ENCODE measurements at regions not wholly inside any gene's neighbourhood (a gene's known extent, or its start where the extent isn't known, plus 50 kb on each side); places are given as distances from the start of the nearest gene placed in this dataset.
A peak's percentile ranks its signal among the peaks of the same experiment; 100 is the strongest.

DNA sequence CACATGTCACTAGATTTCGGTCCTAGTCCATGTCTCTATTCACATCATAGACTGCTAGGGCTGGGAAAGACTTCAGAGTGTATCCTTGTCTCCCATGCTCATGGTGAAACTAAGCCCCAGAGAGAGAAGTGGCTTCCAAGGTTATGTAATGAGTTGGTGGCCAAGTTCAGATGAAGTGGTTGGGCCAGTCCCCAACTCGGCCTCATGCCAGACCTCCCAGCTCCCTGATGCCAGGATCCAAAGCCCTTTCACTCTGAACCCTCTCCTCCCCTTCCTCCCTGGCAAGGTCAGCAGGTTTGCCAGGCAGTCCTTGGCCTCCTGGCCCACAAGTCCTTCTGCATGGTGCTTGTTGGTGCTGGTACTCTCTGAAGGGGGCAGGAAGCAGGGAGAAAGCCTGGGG lies 189.7 kb downstream of the AXIN2 start:
- Histone ChIP-seq H3K9me3 (ENCODE audit: control insufficient read depth in 2 of 2, insufficient read depth in 1 of 2, low read length in 1 of 2) (no peaks in the 10 kb centered on the region), H3K36me3 (ENCODE audit: control insufficient read depth in 2 of 2, insufficient read depth in 2 of 2, low read length in 1 of 2) (no peaks in the 10 kb centered on the region), H3K4me1 (ENCODE audit: control insufficient read depth in 2 of 2, insufficient read depth in 2 of 2, low read length in 2 of 2) (peaks cover 0 to 2% of the 10 kb centered on the region in 2 donors), H3K27me3 (ENCODE audit: control insufficient read depth in 2 of 2, insufficient read depth in 1 of 2, low read length in 1 of 2) (peaks cover 9 to 20% of the 10 kb centered on the region in 2 donors), H3K27ac (ENCODE audit: low read depth in 1 of 2, low read length in 1 of 2) (no peak overlapping the region), H3K4me3 (ENCODE audit: low read length in 2 of 2) (no peak overlapping the region)
- no peak for DNase-seq (ENCODE audit: low read depth in 6 of 9, low spot score in 9 of 9)
- 93% methylated on average over 2 of the region's 2 CpGs for WGBS

DNA sequence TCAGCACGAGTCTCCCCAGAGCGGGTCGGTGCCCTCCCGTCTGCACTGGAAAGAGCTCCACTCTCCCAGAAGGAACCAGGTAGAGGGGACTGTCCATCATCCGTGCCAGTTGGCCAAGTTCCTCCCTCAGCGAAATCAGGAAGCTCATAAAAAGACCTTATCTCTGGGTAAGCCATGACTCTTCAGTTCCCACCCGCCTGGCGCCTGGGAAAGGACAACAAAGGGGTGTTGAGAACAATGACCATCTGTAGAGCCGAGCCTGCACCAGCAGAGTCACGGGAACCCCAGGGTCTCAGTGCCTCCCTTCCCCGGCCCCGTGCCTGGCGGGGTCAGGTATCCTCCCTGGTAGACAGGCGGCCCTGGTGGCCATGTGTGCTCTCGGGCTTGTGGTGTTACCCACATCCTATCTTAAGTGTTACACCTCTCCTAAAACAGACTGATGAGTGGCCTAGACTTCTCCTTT lies 190.7 kb downstream of the AXIN2 start:
- Histone ChIP-seq H3K27ac (ENCODE audit: low read depth in 1 of 2, low read length in 1 of 2) (no peak overlapping the region), H3K4me3 (ENCODE audit: low read length in 2 of 2) (no peak overlapping the region), H3K36me3 (ENCODE audit: control insufficient read depth in 2 of 2, insufficient read depth in 2 of 2, low read length in 1 of 2) (no peaks in the 10 kb centered on the region), H3K4me1 (ENCODE audit: control insufficient read depth in 2 of 2, insufficient read depth in 2 of 2, low read length in 2 of 2) (peaks cover 0 to 2% of the 10 kb centered on the region in 2 donors), H3K27me3 (ENCODE audit: control insufficient read depth in 2 of 2, insufficient read depth in 1 of 2, low read length in 1 of 2) (peaks cover 9 to 20% of the 10 kb centered on the region in 2 donors), H3K9me3 (ENCODE audit: control insufficient read depth in 2 of 2, insufficient read depth in 1 of 2, low read length in 1 of 2) (no peaks in the 10 kb centered on the region)
- DNase-seq (ENCODE audit: low read depth in 6 of 9, low spot score in 9 of 9), result peak in 1 of 9 donors; percentile 15
- WGBS, result 8% methylated on average over 15 of the region's 15 CpGs

DNA sequence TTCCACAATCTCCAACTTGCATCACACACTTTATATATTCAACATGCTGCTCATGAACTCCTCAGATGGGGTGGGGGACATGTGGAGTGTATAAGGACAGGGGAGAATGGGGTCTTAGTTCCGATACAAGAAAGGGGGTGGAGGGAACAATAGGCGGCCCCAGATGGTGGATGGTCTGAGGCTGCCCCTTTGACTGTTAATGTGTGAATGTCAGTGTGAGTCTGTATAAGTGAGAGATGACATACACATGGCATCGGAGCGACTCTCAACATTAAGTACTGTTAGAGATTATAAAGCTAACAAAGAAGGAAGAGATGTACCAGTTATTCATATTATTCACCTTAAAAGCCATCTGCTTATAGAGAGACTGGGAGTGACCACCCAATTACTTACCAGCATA lies 193.1 kb downstream of the AXIN2 start:
- Histone ChIP-seq H3K9me3 (ENCODE audit: control insufficient read depth in 2 of 2, insufficient read depth in 1 of 2, low read length in 1 of 2) (no peaks in the 10 kb centered on the region), H3K36me3 (ENCODE audit: control insufficient read depth in 2 of 2, insufficient read depth in 2 of 2, low read length in 1 of 2) (no peaks in the 10 kb centered on the region), H3K4me1 (ENCODE audit: control insufficient read depth in 2 of 2, insufficient read depth in 2 of 2, low read length in 2 of 2) (peaks cover 0 to 2% of the 10 kb centered on the region in 2 donors), H3K27me3 (ENCODE audit: control insufficient read depth in 2 of 2, insufficient read depth in 1 of 2, low read length in 1 of 2) (peaks cover 9 to 20% of the 10 kb centered on the region in 2 donors), H3K4me3 (ENCODE audit: low read length in 2 of 2) (no peak overlapping the region), H3K27ac (ENCODE audit: low read depth in 1 of 2, low read length in 1 of 2) (no peak overlapping the region)
- no peak for DNase-seq (ENCODE audit: low read depth in 6 of 9, low spot score in 9 of 9)
- WGBS, result 95% methylated on average over 4 of the region's 4 CpGs

DNA sequence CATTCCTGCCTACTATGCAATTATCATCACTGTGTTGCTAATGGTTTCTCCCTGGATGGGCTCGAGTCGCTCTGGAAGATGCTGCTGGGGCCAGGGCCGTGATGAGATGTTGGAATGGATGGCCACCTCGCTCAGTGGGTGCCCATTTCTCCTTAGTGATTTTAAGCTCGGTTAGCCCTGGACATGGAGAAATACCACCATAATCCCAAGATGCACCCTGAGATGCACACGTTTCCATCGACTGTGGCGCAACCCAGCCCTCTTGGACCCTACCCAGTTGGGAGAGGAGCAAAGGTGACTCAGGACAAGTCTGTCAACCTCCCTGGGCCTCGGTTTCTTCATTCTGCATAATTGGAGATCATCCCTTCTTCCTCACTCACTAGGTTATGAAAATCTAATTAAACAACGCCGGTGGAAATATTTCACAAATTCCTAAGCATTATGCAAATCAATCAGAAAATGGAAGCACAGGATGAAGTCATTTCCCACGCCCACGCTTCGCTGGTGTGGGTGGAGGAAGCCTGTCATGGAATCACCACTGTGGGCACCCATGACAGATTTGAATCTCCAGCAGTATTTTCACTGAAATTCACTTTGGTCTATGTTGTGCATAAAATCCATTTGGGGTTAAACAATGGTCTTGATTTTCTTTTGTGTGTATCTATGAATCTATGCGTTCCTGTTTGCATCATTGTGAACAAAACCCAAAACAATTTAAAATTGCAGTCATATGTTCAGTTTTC lies 195.2 kb downstream of the AXIN2 start:
- WGBS, result 94% methylated on average over 15 of the region's 15 CpGs
- Histone ChIP-seq H3K4me3 (ENCODE audit: low read length in 2 of 2) (no peak overlapping the region), H3K9me3 (ENCODE audit: control insufficient read depth in 2 of 2, insufficient read depth in 1 of 2, low read length in 1 of 2) (no peaks in the 10 kb centered on the region)

DNA sequence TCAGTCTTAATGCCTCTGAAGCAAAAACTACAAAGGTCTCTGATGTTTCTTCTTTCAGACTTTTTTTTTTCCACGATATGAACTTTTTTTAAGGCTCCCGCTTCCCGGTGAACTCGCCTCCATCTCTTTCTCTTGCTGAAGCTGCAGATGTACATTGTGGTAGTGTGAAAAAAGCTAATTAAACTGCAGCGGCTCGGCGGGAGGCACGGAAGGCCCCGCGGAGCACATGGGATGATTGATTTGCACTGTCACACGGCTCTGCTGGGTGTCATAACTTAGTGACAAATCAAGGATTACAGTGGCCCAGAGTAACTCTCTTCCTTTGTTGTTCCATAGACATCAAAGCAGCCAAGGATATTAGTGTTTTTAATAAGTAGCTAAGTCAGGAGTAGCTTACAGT lies 196.3 kb downstream of the AXIN2 start:
- Histone ChIP-seq H3K27ac (ENCODE audit: low read depth in 1 of 2, low read length in 1 of 2) (no peak overlapping the region), H3K4me1 (ENCODE audit: control insufficient read depth in 2 of 2, insufficient read depth in 2 of 2, low read length in 2 of 2) (no peaks in the 10 kb centered on the region), H3K27me3 (ENCODE audit: control insufficient read depth in 2 of 2, insufficient read depth in 1 of 2, low read length in 1 of 2) (peaks cover 2 to 10% of the 10 kb centered on the region in 2 donors), H3K36me3 (ENCODE audit: control insufficient read depth in 2 of 2, insufficient read depth in 2 of 2, low read length in 1 of 2) (no peaks in the 10 kb centered on the region), H3K9me3 (ENCODE audit: control insufficient read depth in 2 of 2, insufficient read depth in 1 of 2, low read length in 1 of 2) (no peaks in the 10 kb centered on the region), H3K4me3 (ENCODE audit: low read length in 2 of 2) (no peak overlapping the region)
- no peak for DNase-seq (ENCODE audit: low read depth in 6 of 9, low spot score in 9 of 9)
- WGBS, result 67% methylated on average over 11 of the region's 11 CpGs

More for the DNA sequence above, 195.2 kb downstream of the AXIN2 start:
- no peak for DNase-seq (ENCODE audit: low read depth in 6 of 9, low spot score in 9 of 9)
- Histone ChIP-seq H3K27ac (ENCODE audit: low read depth in 1 of 2, low read length in 1 of 2) (no peak overlapping the region), H3K4me1 (ENCODE audit: control insufficient read depth in 2 of 2, insufficient read depth in 2 of 2, low read length in 2 of 2) (peaks cover 0 to 2% of the 10 kb centered on the region in 2 donors), H3K27me3 (ENCODE audit: control insufficient read depth in 2 of 2, insufficient read depth in 1 of 2, low read length in 1 of 2) (peaks cover 7 to 18% of the 10 kb centered on the region in 2 donors), H3K36me3 (ENCODE audit: control insufficient read depth in 2 of 2, insufficient read depth in 2 of 2, low read length in 1 of 2) (no peaks in the 10 kb centered on the region)

DNA sequence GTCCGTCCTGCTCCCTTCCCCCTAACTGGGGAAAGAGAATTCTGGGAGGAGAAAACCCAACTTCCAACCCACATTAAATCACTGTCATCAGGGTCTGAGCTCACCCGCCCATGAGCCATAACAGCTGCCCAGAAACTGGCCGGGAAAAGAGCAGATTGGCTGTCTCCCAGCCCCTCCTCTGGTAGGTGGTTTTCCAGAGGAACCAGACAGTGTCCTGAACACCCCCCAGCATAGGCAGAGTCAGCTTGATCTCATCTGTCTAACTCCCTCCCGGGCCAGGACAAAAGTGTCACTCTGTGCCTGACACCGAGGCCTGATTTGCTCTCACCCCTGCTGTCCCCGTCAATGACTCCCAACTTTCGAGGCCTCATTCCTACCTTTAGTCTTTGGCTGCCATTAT lies 197.0 kb downstream of the AXIN2 start:
- WGBS, result 82% methylated on average over 7 of the region's 7 CpGs
- H3K4me1 ChIP-seq (ENCODE audit: control insufficient read depth in 2 of 2, insufficient read depth in 2 of 2, low read length in 2 of 2), result no peaks in the 10 kb centered on the region

DNA sequence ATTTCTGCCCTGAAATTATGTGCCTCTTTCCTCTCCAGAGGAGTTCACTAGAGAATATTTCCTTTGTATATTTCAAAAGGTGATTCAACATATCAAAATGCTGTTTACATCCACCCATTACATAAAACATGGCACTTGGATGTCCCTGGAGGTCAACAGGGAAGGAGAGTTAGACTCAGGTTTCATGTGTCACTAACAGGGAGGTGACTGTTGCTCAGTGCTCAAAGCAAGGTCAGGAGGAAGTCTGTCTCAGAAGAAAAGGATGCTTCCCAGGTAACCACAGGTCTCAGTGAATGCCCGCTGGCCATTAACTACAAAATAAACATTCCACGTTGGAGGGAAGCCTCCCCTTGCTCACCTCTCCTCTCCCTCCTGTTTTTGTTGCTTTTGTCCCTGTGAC lies 198.6 kb downstream of the AXIN2 start:
- 77% methylated on average over 2 of the region's 2 CpGs for WGBS
- Histone ChIP-seq H3K4me1 (ENCODE audit: control insufficient read depth in 2 of 2, insufficient read depth in 2 of 2, low read length in 2 of 2) (no peaks in the 10 kb centered on the region), H3K27ac (ENCODE audit: low read depth in 1 of 2, low read length in 1 of 2) (no peak overlapping the region)

More for the DNA sequence above, 197.0 kb downstream of the AXIN2 start:
- H3K27ac ChIP-seq (ENCODE audit: low read depth in 1 of 2, low read length in 1 of 2), result no peak overlapping the region
- H3K4me3 ChIP-seq (ENCODE audit: low read length in 2 of 2), result no peak overlapping the region
- DNase-seq (ENCODE audit: low read depth in 6 of 9, low spot score in 9 of 9), result no peak
- peaks cover 0 to 5% of the 10 kb centered on the region in 2 donors for H3K27me3 ChIP-seq (ENCODE audit: control insufficient read depth in 2 of 2, insufficient read depth in 1 of 2, low read length in 1 of 2)
- H3K9me3 ChIP-seq (ENCODE audit: control insufficient read depth in 2 of 2, insufficient read depth in 1 of 2, low read length in 1 of 2), result no peaks in the 10 kb centered on the region
- no peaks in the 10 kb centered on the region for H3K36me3 ChIP-seq (ENCODE audit: control insufficient read depth in 2 of 2, insufficient read depth in 2 of 2, low read length in 1 of 2)

DNA sequence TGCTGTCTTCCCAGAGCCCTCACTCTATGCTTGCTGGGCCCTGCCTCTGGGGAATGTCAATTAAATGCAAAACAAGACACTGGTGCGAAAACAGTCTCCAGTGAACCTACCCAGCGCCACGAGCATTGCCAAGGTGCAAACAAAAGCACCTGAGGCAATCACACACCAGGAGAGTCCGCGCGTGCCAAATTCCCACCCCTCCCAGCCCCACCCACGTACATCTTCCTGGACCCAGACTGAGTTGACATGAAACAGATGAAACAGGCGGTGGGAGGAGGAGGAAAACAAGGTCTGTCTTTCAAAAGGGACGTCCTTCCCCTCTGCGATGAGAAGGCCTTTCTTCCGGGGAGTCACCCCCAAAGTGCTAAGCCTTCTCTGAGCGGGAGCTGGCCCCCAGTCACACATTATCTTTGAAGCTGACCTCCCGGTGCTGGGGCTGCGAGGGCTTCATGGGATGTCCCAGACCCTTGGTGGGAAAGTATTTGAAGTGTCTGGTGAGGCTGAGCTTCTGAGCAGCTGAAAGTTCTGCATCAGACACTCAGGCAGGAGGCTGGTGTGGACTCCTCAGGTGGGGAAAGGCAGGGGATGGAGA lies 200.4 kb downstream of the AXIN2 start:
- H3K27me3 ChIP-seq (ENCODE audit: control insufficient read depth in 2 of 2, insufficient read depth in 1 of 2, low read length in 1 of 2), result peaks cover 0 to 9% of the 10 kb centered on the region in 2 donors
- no peaks in the 10 kb centered on the region for H3K9me3 ChIP-seq (ENCODE audit: control insufficient read depth in 2 of 2, insufficient read depth in 1 of 2, low read length in 1 of 2)
- no peaks in the 10 kb centered on the region for H3K36me3 ChIP-seq (ENCODE audit: control insufficient read depth in 2 of 2, insufficient read depth in 2 of 2, low read length in 1 of 2)
- no peaks in the 10 kb centered on the region for H3K4me1 ChIP-seq (ENCODE audit: control insufficient read depth in 2 of 2, insufficient read depth in 2 of 2, low read length in 2 of 2)
- 86% methylated on average over 14 of the region's 14 CpGs for WGBS
- no peak for DNase-seq (ENCODE audit: low read depth in 6 of 9, low spot score in 9 of 9)
- no peak overlapping the region for H3K4me3 ChIP-seq (ENCODE audit: low read length in 2 of 2)
- no peak overlapping the region for H3K27ac ChIP-seq (ENCODE audit: low read depth in 1 of 2, low read length in 1 of 2)

More for the DNA sequence above, 198.6 kb downstream of the AXIN2 start:
- peaks cover 0 to 5% of the 10 kb centered on the region in 2 donors for H3K27me3 ChIP-seq (ENCODE audit: control insufficient read depth in 2 of 2, insufficient read depth in 1 of 2, low read length in 1 of 2)
- H3K9me3 ChIP-seq (ENCODE audit: control insufficient read depth in 2 of 2, insufficient read depth in 1 of 2, low read length in 1 of 2), result no peaks in the 10 kb centered on the region
- no peak for DNase-seq (ENCODE audit: low read depth in 6 of 9, low spot score in 9 of 9)
- no peaks in the 10 kb centered on the region for H3K36me3 ChIP-seq (ENCODE audit: control insufficient read depth in 2 of 2, insufficient read depth in 2 of 2, low read length in 1 of 2)
- H3K4me3 ChIP-seq (ENCODE audit: low read length in 2 of 2), result no peak overlapping the region

DNA sequence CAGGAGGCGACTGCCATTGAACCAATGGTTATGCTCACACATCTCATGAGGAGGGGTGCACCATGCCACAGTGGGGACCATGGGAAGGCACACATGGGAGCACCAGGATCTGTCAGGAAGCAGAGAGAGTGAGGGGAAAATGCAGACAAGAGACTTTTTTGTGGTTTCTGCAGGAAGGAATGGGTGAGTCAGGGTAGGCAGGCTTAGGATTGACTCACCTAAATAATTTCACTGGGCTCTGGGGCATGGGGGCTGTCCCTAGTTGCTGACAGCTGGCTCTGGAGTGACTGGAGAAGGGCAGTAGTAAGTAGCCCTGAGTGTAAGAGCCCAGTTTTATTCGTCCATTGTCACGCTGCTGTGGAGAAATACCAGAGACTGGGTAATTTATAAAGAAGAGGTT lies 202.4 kb downstream of the AXIN2 start:
- peaks cover 0 to 9% of the 10 kb centered on the region in 2 donors for H3K27me3 ChIP-seq (ENCODE audit: control insufficient read depth in 2 of 2, insufficient read depth in 1 of 2, low read length in 1 of 2)
- no peak overlapping the region for H3K4me3 ChIP-seq (ENCODE audit: low read length in 2 of 2)
- no peak overlapping the region for H3K27ac ChIP-seq (ENCODE audit: low read depth in 1 of 2, low read length in 1 of 2)
- H3K9me3 ChIP-seq (ENCODE audit: control insufficient read depth in 2 of 2, insufficient read depth in 1 of 2, low read length in 1 of 2), result no peaks in the 10 kb centered on the region
- no peak for DNase-seq (ENCODE audit: low read depth in 6 of 9, low spot score in 9 of 9)
- no peaks in the 10 kb centered on the region for H3K36me3 ChIP-seq (ENCODE audit: control insufficient read depth in 2 of 2, insufficient read depth in 2 of 2, low read length in 1 of 2)
- 93% methylated on average over 3 of the region's 3 CpGs for WGBS
- H3K4me1 ChIP-seq (ENCODE audit: control insufficient read depth in 2 of 2, insufficient read depth in 2 of 2, low read length in 2 of 2), result no peaks in the 10 kb centered on the region
